HepG2 (cell line): ENCODE measurements at regions not wholly inside any gene's neighbourhood (a gene's known extent, or its start where the extent isn't known, plus 50 kb on each side); places are given as distances from the start of the nearest gene placed in this dataset.

Source experiments
- CSRNP1 ChIP-seq: sonication (generic); formaldehyde crosslinking; IDR thresholded peaks from 2 replicates; pipeline ENCODE4 v1.8.1; 2023; ENCODE audit warnings: mild to moderate bottlenecking, missing genetic modification reagents
- FOSL2 ChIP-seq: sonication (generic); formaldehyde crosslinking; IDR thresholded peaks from 2 replicates; pipeline ENCODE4 v1.4.0; 2020; ENCODE audit warnings: missing genetic modification reagents
- KDM3A ChIP-seq: IDR thresholded peaks from 2 replicates; pipeline ENCODE4 v1.6.1; 2018; ENCODE audit warnings: low read depth, missing compliant biosample characterization
- MYC ChIP-seq: sonication (generic); formaldehyde crosslinking; IDR thresholded peaks from 2 replicates; pipeline ENCODE4 v1.9.0; 2021; ENCODE audit warnings: missing genetic modification reagents, borderline replicate concordance
- NCOA2 ChIP-seq: sonication (generic); formaldehyde crosslinking; IDR thresholded peaks from 2 replicates; pipeline ENCODE4 v1.8.0; 2022; ENCODE audit warnings: inconsistent platforms
- POLR2G ChIP-seq: fragments of 200-400 bp; formaldehyde crosslinking; IDR thresholded peaks from 2 replicates; pipeline ENCODE4 v1.6.1; 2018; ENCODE audit warnings: mild to moderate bottlenecking, low read depth, low read length, moderate library complexity
- TCF7L2 ChIP-seq: IDR thresholded peaks from 2 replicates; pipeline ENCODE4 v1.6.1; 2011; ENCODE audit warnings: mild to moderate bottlenecking, low read depth, low read length, moderate library complexity
- TEAD2 ChIP-seq: sonication (generic); formaldehyde crosslinking; IDR thresholded peaks from 2 replicates; pipeline ENCODE4 v1.9.0; 2021; ENCODE audit warnings: missing genetic modification reagents
- ZBTB46 ChIP-seq: sonication (generic); formaldehyde crosslinking; IDR thresholded peaks from 2 replicates; pipeline ENCODE4 v1.4.0; 2020; ENCODE audit warnings: mild to moderate bottlenecking, missing genetic modification reagents, borderline replicate concordance
- ZFP1 ChIP-seq: IDR thresholded peaks from 2 replicates; pipeline ENCODE4 v1.6.1; 2016
- ZGPAT ChIP-seq: IDR thresholded peaks from 2 replicates; pipeline ENCODE4 v1.6.1; 2016; ENCODE audit warnings: mild to moderate bottlenecking
- ZNF136 ChIP-seq: sonication (generic); formaldehyde crosslinking; IDR thresholded peaks from 2 replicates; pipeline ENCODE4 v1.8.1; 2022; ENCODE audit warnings: low read depth, mild to moderate bottlenecking, moderate library complexity, missing genetic modification reagents
- ZNF180 ChIP-seq: sonication (generic); formaldehyde crosslinking; IDR thresholded peaks from 2 replicates; pipeline ENCODE4 v1.4.0; 2020; ENCODE audit warnings: low read depth, missing genetic modification reagents, borderline replicate concordance
- ZNF615 ChIP-seq: sonication (generic); formaldehyde crosslinking; IDR thresholded peaks from 2 replicates; pipeline ENCODE4 v1.5.0; 2020; ENCODE audit warnings: mild to moderate bottlenecking, missing genetic modification reagents, borderline replicate concordance
- ZNF646 ChIP-seq: sonication (generic); formaldehyde crosslinking; IDR thresholded peaks from 2 replicates; pipeline ENCODE4 v1.9.0; 2021; ENCODE audit warnings: mild to moderate bottlenecking, missing genetic modification reagents
- ZNF709 ChIP-seq: sonication (generic); formaldehyde crosslinking; IDR thresholded peaks from 2 replicates; pipeline ENCODE4 v1.5.0; 2020; ENCODE audit warnings: mild to moderate bottlenecking, missing genetic modification reagents
- ZNF878 ChIP-seq: sonication (generic); formaldehyde crosslinking; IDR thresholded peaks from 2 replicates; pipeline ENCODE4 v1.8.1; 2023; ENCODE audit warnings: mild to moderate bottlenecking, missing genetic modification reagents, moderate library complexity
- ZSCAN21 ChIP-seq: sonication (generic); formaldehyde crosslinking; IDR thresholded peaks from 2 replicates; pipeline ENCODE4 v1.8.0; 2022; ENCODE audit warnings: mild to moderate bottlenecking, missing genetic modification reagents, moderate library complexity, borderline replicate concordance

GRCh38 chr2:8623958-8624591 is 57.8 kb upstream of the ID2 start (continued):
- TF ChIP-seq ZNF646 (CRISPR knock-in tag) (0 out of 2 replicates have a peak, but pooled peaks have one; percentile 59), TEAD2 (no peak), ZNF878 (CRISPR knock-in tag) (no peak), FOSL2 (CRISPR knock-in tag) (no peak), ZBTB46 (no peak), NCOA2 (CRISPR knock-in tag) (no peak), ZNF709 (CRISPR knock-in tag) (0 out of 2 replicates have a peak, but pooled peaks have one; percentile 45), ZNF136 (CRISPR knock-in tag) (no peak), KDM3A (CRISPR knock-in tag) (no peak), ZNF615 (CRISPR knock-in tag) (no peak), ZNF180 (CRISPR knock-in tag) (no peak), ZSCAN21 (CRISPR knock-in tag) (no peak), TCF7L2 (no peak), ZFP1 (CRISPR knock-in tag) (no peak), POLR2G (no peak), CSRNP1 (0 out of 2 replicates have a peak, but pooled peaks have one; percentile 35), MYC (CRISPR knock-in tag) (peak; percentile 19; the same call in 1 of the 2 replicates), ZGPAT (CRISPR knock-in tag) (no peak)
